MCF 10A (cell line): ENCODE measurements at regions not wholly inside any gene's neighbourhood (a gene's known extent, or its start where the extent isn't known, plus 50 kb on each side); places are given as distances from the start of the nearest gene placed in this dataset.

Experiments
- BruUV-seq: library from RNA; stranded (reverse); fragments of 400-500 nt; replicated peaks from 2 replicates; lab custom pipeline; 2021; lab: Mats Ljungman, UMichigan
- CTCF ChIA-PET: fragments of 300-600 bp; sonication (Branson Sonifier 250); formaldehyde crosslinking; extraction: SDS; loops from one replicate; lab custom pipeline; 2021; ENCODE audit warnings: antibody characterized with exemption, inconsistent platforms; lab: Yijun Ruan, JAX
- POLR2A ChIA-PET: fragments of 300-600, 350-650 bp; sonication (Branson Sonifier 250); formaldehyde crosslinking; extraction: SDS; loops from one replicate; lab custom pipeline; 2020; ENCODE audit warnings: antibody characterized with exemption, inconsistent platforms; lab: Yijun Ruan, JAX
- DNase-seq: peaks from one replicate; pipeline ENCODE4 v3.0.0-alpha.2; 2018; ENCODE audit not compliant: unreplicated experiment
- H3K27ac Mint-ChIP-seq: one replicate; pipeline ENCODE4 v1.8.0; 2022; ENCODE audit warnings: mild to moderate bottlenecking, low read depth, mixed read lengths; ENCODE audit not compliant: unreplicated experiment
- H3K27me3 Mint-ChIP-seq: one replicate; pipeline ENCODE4 v1.8.0; 2022; ENCODE audit warnings: mixed read lengths; ENCODE audit not compliant: insufficient read depth, unreplicated experiment
- H3K36me3 Mint-ChIP-seq: one replicate; pipeline ENCODE4 v1.8.0; 2022; ENCODE audit warnings: mild to moderate bottlenecking, moderate library complexity, mixed read lengths; ENCODE audit not compliant: insufficient read depth, unreplicated experiment
- H3K4me1 Mint-ChIP-seq: one replicate; pipeline ENCODE4 v1.8.0; 2022; ENCODE audit warnings: mixed read lengths; ENCODE audit not compliant: insufficient read depth, unreplicated experiment
- H3K4me3 Mint-ChIP-seq: one replicate; pipeline ENCODE4 v1.8.0; 2022; ENCODE audit warnings: mild to moderate bottlenecking, moderate library complexity, mixed read lengths; ENCODE audit not compliant: unreplicated experiment
- H3K9me3 Mint-ChIP-seq: one replicate; pipeline ENCODE4 v1.8.0; 2022; ENCODE audit warnings: mixed read lengths; ENCODE audit not compliant: unreplicated experiment
- CTCF ChIP-seq: fragments of 200-600 bp; IDR thresholded peaks from one replicate; pipeline ENCODE4 v1.8.0; 2022; ENCODE audit warnings: antibody characterized with exemption, mild to moderate bottlenecking; ENCODE audit not compliant: unreplicated experiment
- intact Hi-C: fragments of 100-400 bp; cut with micrococcal nuclease; formaldehyde crosslinking; loops from 2 replicates; pipeline ENCODE4 v1.14.1; 2022

DNA sequence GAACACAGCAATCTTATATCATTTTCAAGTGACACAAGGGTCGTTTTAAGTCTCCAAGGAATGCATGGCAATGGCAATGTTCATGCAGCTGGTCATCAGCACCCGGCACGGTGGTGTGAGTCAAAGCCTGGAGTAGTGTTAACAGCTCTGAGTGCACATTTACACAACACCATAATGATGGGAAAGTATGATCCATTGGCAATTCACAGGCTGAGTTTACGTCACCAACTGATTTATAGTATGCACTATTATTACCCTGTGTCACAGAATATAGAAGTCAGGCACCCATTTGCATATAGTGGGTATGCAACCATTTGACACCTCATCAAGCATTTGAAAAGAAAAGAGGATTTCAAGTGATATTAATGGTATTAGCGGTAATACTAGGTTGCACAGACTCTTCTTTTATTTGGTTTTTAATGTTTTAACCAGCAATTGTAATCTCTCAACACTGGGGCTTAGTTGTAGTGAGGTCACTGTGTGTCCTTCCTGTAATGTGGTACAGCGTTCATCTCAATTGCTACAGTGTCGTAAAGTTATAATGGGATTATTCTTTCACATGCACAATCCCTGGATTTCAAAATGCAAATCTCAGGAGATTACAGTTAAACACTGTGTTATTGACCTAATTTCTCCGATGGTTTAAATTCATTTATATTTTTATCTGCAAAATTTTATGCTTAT, 113.8 kb downstream of the C3orf38 start:
- BruUV-seq = no TSS peak
- no peaks in the 10 kb centered on the region for H3K27me3 Mint-ChIP-seq
- intact Hi-C loops = no loop called here
- H3K36me3 Mint-ChIP-seq = no peaks in the 10 kb centered on the region
- no peak for DNase-seq
- H3K27ac Mint-ChIP-seq = no peak overlapping the region
- H3K9me3 Mint-ChIP-seq = no peaks in the 10 kb centered on the region
- TF ChIP-seq CTCF = no peak
- POLR2A ChIA-PET = no interaction called here
- CTCF ChIA-PET = interaction anchor here (0.8 kb wide), 1 partner anchor 483 kb away, joined by 3 read pairs; no protein-coding TSS in a partner anchor
- H3K4me1 Mint-ChIP-seq = no peaks in the 10 kb centered on the region
- no peak overlapping the region for H3K4me3 Mint-ChIP-seq

DNA sequence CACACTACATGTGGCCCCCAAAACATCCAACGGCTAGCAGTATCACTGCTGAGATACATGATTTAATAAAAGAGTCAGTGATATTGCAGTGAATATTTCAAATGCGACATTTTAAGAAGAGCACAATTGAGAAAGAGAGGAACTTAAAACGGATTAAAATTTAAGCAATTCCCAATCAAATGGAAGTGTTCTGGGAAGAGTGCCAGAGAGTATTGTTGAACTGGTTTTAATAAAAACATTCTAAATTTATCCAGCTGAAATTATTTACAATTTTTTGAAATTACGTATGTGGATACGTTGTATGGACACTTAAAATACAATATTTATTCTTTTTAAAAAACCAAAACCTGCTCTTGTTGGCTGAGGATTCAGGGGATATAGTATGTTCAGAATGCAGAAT, 117.7 kb downstream of the C3orf38 start:
- intact Hi-C loops = no loop called here
- Mint-ChIP-seq H3K36me3 (no peaks in the 10 kb centered on the region), H3K4me3 (no peak overlapping the region), H3K4me1 (no peaks in the 10 kb centered on the region), H3K27ac (no peak overlapping the region), H3K27me3 (no peaks in the 10 kb centered on the region), H3K9me3 (no peaks in the 10 kb centered on the region)
- POLR2A ChIA-PET = interaction anchor here (0.6 kb wide), 1 partner anchor 25 kb away, joined by 3 read pairs; no protein-coding TSS in a partner anchor
- TF ChIP-seq CTCF = no peak
- CTCF ChIA-PET = interaction anchor here (0.7 kb wide), 1 partner anchor 518 kb away, joined by 3 read pairs; no protein-coding TSS in a partner anchor
- no peak for DNase-seq
- BruUV-seq = no TSS peak

DNA sequence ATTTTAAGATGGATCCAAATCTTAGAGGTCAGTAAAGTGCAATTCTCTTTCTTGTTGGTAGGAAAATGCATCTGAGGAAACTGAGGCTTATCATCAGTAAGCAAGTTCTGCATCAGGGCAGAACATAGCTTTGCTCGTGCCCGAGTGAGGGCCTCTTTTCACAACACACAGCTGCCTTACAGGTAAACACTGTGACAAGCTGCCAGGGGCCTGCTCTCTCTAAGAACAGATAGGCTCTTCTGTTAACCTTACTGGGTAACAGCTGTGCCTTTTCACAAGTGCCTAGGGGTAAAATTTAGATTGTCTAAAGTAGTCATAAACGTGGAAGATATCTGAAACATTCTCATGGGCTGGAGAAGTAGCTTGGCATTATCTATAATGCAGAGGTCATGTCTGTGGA, 118.1 kb downstream of the C3orf38 start:
- Mint-ChIP-seq H3K4me3 (no peak overlapping the region), H3K27ac (no peak overlapping the region), H3K36me3 (no peaks in the 10 kb centered on the region), H3K4me1 (no peaks in the 10 kb centered on the region), H3K9me3 (no peaks in the 10 kb centered on the region), H3K27me3 (no peaks in the 10 kb centered on the region)
- no peak for DNase-seq
- intact Hi-C loops = no loop called here
- CTCF ChIA-PET = interaction anchor here (0.7 kb wide), 1 partner anchor 518 kb away, joined by 3 read pairs; no protein-coding TSS in a partner anchor
- BruUV-seq = no TSS peak
- POLR2A ChIA-PET = interaction anchor here (0.6 kb wide), 1 partner anchor 25 kb away, joined by 3 read pairs; no protein-coding TSS in a partner anchor
- TF ChIP-seq CTCF = no peak

DNA sequence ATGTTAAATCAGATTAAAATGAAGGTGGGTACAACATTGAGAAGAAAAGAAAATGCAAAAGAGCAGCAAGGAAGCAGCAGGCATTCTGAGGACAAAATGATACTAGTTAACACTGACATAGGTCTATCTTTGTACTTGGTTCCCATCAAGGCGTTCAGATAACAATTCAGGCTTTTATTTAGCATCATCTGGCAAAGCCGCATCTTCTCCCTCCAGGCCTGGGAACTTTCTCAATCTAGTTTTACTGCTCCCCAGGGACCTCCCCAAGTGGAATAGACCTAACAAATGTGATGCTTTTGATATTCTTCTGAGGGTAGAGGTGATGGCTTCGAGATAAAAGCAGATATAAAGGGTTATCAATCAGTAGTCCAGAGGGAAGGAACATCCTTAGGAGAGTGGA, 130.6 kb downstream of the C3orf38 start:
- DNase-seq = no peak
- peaks cover 7% of the 10 kb centered on the region for H3K36me3 Mint-ChIP-seq
- H3K27me3 Mint-ChIP-seq = no peaks in the 10 kb centered on the region
- peaks cover 8% of the 10 kb centered on the region for H3K9me3 Mint-ChIP-seq
- BruUV-seq = no TSS peak
- TF ChIP-seq CTCF = no peak
- POLR2A ChIA-PET = no interaction called here
- intact Hi-C loops = no loop called here
- H3K4me1 Mint-ChIP-seq = peaks cover 6% of the 10 kb centered on the region
- CTCF ChIA-PET = no interaction called here
- no peak overlapping the region for H3K4me3 Mint-ChIP-seq
- H3K27ac Mint-ChIP-seq = no peak overlapping the region
